ENCODE measurements at regions not wholly inside any gene's neighbourhood (a gene's known extent, or its start where the extent isn't known, plus 50 kb on each side); places are given as distances from the start of the nearest gene placed in this dataset.

GRCh38 chr10:124305984-124306383 is 112.7 kb downstream of the OAT start:
- H3K27ac ChIP-seq, result no peak overlapping the region
- no peak for TF ChIP-seq CTCF (IDR thresholded peaks at IDR 0.05)
- TF ChIP-seq EP300 (IDR thresholded peaks at IDR 0.05), result no peak
- no peak for TF ChIP-seq POLR2AphosphoS5 (IDR thresholded peaks at IDR 0.05)
- no peak for TF ChIP-seq POLR2A (IDR thresholded peaks at IDR 0.05)
- H3K9me3 ChIP-seq, result peaks cover 0 to under 1% (median 0%) of the 10 kb centered on the region in 3 donors
- H3K4me3 ChIP-seq, result no peak overlapping the region
- H3K4me1 ChIP-seq, result peaks cover 0 to 25% (median 0%) of the 10 kb centered on the region in 3 donors
- no peak for ATAC-seq
- no peaks in the 10 kb centered on the region for H3K36me3 ChIP-seq
- no peaks in the 10 kb centered on the region for H3K27me3 ChIP-seq
- WGBS, 2 donors (ENCODE audit: low coverage in 1 of 2), result 88 to 91% methylated on average over 1 of the region's 1 CpG

GRCh38 chr10:124305131-124305530 is 113.6 kb downstream of the OAT start:
- no peak for TF ChIP-seq CTCF (IDR thresholded peaks at IDR 0.05)
- TF ChIP-seq EP300 (IDR thresholded peaks at IDR 0.05), result no peak
- no peak for TF ChIP-seq POLR2AphosphoS5 (IDR thresholded peaks at IDR 0.05)
- TF ChIP-seq POLR2A (IDR thresholded peaks at IDR 0.05), result no peak
- Histone ChIP-seq H3K27ac (no peak overlapping the region), H3K4me3 (no peak overlapping the region), H3K9me3 (peaks cover 0 to 7% (median 0%) of the 10 kb centered on the region in 3 donors), H3K4me1 (peaks cover 0 to 25% (median 0%) of the 10 kb centered on the region in 3 donors), H3K36me3 (no peaks in the 10 kb centered on the region), H3K27me3 (no peaks in the 10 kb centered on the region)
- no peak for ATAC-seq
- 51 to 60% methylated on average over 1 to 3 of the region's 3 CpGs for WGBS, 2 donors (ENCODE audit: low coverage in 1 of 2)

GRCh38 chr10:124303662-124304418 is 114.9 kb downstream of the OAT start:
- H3K27ac ChIP-seq, result no peak overlapping the region
- TF ChIP-seq POLR2A (IDR thresholded peaks at IDR 0.05) (no peak), POLR2AphosphoS5 (IDR thresholded peaks at IDR 0.05) (no peak), EP300 (IDR thresholded peaks at IDR 0.05) (no peak), CTCF (IDR thresholded peaks at IDR 0.05) (no peak)
- H3K36me3 ChIP-seq, result no peaks in the 10 kb centered on the region
- peaks cover 0 to 25% (median 0%) of the 10 kb centered on the region in 3 donors for H3K4me1 ChIP-seq
- H3K27me3 ChIP-seq, result no peaks in the 10 kb centered on the region
- no peak overlapping the region for H3K4me3 ChIP-seq
- H3K9me3 ChIP-seq, result peaks cover 0 to 7% (median 0%) of the 10 kb centered on the region in 3 donors
- no peak for ATAC-seq
- WGBS, 2 donors (ENCODE audit: low coverage in 1 of 2), result 100% methylated on average over 2 of the region's 6 CpGs; no CpG with 5 or more reads in 1 of the 2 donors

- H3K9me3 ChIP-seq, result peaks cover 0 to 7% (median 0%) of the 10 kb centered on the region in 3 donors
- TF ChIP-seq CTCF (IDR thresholded peaks at IDR 0.05) (no peak), EP300 (IDR thresholded peaks at IDR 0.05) (no peak), POLR2AphosphoS5 (IDR thresholded peaks at IDR 0.05) (no peak)
- no peaks in the 10 kb centered on the region for H3K36me3 ChIP-seq
- WGBS, 2 donors (ENCODE audit: low coverage in 1 of 2), result 31 to 42% methylated on average over 2 to 3 of the region's 8 CpGs
- ATAC-seq, result no peak
- peaks cover 0 to 25% (median 0%) of the 10 kb centered on the region in 3 donors for H3K4me1 ChIP-seq
- H3K27me3 ChIP-seq, result no peaks in the 10 kb centered on the region
- H3K4me3 ChIP-seq, result no peak overlapping the region
- H3K27ac ChIP-seq, result peak overlapping the region in 1 of 4 donors; percentile 42
These were observed 115.7 kb downstream of the OAT start for GRCh38 chr10:124302951-124303505.

All from gastroesophageal sphincter (tissue), 4 donors.